Glomerular visceral epithelial cell (primary cell): ENCODE measurements at regions not wholly inside any gene's neighbourhood (a gene's known extent, or its start where the extent isn't known, plus 50 kb on each side); places are given as distances from the start of the nearest gene placed in this dataset.
"Not testable (repeated sequence)": the region's sequence is repeated elsewhere in the genome, so short reads cannot be mapped to it uniquely, and the experiment has no call there.

Experiments used
- DNase-seq: peaks from one replicate; pipeline ENCODE4 v3.0.0-alpha.2; 2016; ENCODE audit errors: extremely low spot score

DNA sequence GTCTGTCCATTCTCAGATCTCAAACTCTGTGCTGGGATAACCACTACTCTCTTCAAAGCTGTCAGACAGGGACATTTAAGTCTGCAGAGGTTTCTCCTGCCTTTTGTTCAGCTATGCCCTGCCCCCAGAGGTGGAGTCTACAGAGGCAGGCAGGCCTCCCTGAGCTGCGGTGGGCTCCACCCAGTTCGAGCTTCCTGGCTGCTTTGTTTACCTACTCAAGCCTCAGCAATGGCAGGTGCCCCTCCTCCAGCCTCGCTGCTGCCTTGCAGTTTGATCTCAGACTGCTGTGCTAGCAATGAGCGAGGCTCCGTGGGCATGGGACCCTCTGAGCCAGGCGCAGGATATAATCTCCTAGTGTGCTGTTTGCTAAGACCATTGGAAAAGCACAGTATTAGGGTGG, 53.1 kb upstream of the HUNK start:
- not testable (repeated sequence) for DNase-seq

DNA sequence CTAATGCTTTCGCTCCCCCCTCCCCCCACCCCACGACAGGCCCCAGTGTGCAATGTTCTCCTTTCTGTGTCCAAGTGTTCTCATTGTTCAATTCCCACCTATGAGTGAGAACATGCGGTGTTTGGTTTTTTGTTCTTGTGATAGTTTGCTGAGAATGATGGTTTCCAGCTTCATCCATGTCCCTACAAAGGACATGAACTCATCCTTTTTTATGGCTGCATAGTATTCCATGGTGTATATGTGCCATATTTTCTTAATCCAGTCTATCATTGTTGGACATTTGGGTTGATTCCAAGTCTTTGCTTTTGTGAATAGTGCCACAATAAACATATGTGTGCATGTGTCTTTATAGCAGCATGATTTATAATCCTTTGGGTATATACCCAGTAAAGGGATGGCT, 58.5 kb upstream of the HUNK start:
- DNase-seq: not testable (repeated sequence)

DNA sequence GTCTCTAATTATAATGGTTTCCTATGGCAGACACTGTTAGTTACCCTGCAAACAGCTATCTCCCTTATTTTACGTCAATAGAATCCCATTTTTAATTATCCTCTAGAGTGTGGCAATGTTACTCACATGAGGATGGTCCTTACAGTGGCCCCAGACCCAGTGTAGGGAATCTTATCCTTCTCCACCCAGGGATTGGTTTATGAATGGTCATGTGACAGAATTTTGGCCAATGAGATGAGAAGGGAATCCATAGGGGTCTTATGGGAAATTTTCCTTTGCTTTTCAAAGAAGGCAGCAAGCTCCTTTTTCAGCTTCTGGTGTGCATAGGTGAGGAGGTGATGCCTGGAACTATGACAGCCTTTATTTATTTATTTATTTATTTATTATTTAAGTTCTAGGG, 59.0 kb upstream of the HUNK start:
- no peak for DNase-seq

DNA sequence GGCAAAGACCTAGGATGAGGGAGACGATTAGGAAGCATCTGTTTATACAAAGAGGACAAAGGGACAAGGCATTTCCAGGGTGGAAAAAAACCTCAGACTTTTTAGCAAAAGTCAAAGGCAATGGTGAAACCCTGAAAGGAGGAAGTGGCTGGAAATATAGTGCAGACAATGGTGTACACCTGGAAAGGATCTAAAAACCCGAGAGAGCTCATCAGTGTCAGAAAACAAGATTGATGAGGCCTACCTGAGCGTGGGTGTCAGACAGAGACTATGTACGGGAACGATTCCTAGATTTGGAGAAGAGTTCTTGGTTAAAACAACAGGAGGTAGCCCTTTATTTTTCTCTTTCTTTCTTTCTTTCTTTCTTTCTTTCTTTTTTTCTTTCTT, 68.8 kb upstream of the HUNK start:
- DNase-seq: no peak

DNA sequence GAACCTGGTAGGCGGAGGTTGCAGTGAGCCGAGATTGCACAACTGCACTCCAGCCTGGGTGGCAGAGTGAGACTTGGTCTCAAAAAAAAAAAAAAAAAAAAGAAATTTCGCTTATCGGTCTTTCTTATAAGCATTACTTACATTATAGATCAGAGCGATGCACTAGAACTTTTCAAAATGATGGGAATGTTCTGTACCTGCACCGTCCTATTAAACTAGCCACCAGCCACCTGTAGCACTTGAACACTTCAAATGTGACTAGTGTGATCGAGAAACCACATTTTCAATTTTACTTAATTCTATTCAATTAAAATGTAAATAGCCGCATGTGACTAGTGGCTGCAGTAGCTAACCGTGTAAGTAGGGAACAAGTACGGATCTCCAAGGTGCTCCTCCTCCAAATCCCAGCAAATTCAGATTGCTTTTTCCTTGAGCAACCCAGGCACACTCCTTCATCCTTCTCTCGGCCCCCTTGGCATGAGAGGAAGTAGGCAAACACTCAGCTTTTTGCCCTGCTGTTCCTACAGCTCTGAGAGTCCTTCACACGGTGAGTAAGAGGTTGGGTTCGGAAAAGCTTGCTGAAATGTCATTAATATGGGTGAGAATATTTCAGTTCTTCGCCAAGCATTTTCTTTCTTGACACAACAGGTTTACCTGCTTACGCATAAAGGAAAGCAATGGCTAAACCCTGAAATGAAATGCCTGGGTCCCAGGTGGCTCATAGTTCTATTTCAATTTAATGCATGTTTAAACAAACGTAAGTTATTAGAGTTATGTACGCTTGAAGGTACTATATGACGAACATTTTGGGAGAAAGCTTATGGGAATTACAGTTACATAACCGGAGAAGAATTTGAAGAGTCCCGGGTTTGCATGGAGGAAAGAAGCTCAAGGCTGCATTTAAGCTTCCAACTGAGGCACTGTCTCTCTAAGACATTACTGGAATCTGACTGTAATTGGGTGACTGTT, 69.5 kb upstream of the HUNK start:
- no peak for DNase-seq

DNA sequence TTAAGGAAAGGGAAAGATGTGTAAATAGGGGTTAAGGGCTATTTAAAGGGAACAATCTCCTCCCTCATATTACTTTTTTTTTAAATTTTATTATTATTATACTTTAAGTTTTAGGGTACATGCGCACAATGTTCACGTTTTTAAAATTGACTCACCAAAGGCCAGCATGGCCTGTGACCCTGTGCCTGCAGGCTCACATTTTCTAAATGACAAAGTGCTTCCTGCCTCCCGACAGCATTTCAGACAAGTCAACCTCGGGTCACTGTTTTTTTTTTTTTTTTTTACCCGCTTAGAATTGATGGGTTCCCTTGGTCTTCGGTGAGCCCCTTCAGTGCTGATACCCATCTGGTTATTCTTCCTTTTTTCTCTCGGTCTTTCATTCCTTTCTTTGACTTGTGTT, 70.4 kb upstream of the SCAF4 start:
- DNase-seq: no peak

DNA sequence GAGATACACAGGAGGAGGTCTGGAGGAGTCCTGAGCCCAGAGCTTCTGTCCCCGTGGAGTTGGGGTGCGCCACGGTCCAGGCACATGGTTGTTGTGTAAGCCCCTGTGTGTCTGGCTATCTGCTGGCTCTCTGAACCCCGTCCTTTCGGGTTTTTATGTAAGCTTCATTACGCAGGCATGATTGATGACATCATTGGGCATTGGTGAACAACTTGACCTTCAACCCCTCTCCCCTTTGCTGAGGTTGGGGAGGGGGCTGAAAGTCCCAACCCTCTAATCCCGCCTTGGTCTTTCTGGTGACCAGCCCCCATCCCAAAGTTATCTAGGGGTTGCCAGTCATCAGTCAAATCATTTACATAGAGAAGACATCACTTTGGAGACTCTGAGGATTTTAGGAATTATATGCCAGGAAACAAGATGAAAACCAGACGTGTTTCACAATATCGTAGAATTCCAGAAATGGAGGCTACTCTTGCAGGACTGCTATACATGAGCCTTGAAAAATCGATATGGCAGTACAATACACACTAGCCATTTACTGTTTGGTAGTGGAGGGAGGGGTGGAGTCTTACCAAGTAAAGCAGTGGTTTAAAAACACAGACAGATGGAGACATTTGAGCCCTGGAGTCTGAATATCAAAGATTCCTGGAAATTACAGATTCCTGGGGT, 69.8 kb upstream of the SCAF4 start:
- DNase-seq: no peak

DNA sequence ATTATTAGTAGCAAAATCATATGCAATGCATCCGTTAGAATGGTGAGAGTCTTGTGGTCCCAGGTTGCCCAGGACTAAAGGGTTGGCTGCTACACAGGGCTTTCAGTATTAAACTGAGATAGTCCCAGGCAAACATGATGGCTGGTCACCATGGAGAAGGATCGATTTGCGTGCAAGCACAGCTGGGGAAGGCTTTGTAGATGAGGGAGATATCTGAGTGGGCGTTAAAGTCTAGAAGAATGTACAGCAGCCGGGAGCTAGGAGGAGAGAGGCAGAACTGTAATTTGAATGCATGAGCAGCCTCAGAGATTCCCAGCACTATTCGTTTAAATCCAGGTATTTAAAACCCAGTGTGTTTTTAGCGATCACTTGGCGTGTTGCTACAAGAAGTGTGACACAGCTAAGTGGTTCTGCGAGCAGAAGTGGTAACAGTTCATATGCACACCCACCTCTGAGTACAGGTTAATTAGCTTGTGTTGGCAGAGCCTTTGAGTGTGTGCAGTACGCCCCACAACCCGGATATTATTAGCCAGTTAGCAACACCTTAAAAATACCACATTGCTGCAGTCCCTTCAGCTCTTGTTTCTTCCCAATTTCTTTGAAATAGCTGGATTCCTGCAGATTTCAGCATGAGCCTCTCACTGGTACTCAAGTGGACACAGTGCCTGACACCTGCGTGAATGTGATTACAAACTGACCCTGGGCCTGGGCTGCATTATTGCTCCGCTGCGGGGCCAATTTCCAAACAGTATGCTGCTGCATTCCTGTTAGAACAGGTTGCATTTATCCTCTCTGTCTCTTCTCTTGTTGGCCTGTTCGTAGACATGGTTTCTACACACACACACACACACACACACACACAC, 67.2 kb upstream of the SCAF4 start:
- DNase-seq: no peak

DNA sequence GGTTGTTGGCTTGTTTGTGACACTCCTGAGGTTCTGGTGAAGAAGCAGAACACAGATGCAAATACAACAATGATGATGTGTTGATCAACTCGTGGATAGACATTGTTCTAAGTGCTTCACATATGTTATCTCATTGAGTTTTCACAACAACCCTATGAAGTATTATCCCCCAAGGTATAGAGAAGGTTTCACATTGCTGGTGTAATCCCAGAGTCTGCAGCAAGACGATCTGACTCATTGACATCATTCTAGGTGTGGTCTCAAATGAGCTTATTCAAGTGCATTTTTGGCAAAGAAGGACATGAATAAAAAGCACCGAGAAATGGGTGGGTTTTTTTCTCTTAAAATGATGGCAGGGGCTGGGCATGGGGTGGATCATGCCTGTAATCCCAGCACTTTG, 64.1 kb upstream of the SCAF4 start:
- DNase-seq: no peak

DNA sequence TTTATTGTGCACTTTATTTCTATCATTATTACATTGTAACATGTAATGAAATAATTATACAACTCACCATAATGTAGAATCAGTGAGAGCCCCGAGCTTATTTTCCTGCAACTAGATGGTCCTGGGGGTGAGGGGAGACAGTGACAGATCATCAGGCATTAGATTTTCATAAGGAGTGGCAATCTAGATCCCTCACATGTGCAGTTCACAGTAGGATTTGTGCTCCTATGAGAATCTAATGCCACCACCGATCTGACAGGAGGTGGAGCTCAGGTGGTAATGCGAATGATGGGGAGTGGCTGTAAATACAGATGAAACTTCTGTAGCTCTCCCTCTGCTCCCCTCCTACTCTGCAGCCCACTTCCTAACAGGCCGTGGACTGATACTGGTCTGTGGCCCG, 58.5 kb upstream of the SCAF4 start:
- not testable (repeated sequence) for DNase-seq

DNA sequence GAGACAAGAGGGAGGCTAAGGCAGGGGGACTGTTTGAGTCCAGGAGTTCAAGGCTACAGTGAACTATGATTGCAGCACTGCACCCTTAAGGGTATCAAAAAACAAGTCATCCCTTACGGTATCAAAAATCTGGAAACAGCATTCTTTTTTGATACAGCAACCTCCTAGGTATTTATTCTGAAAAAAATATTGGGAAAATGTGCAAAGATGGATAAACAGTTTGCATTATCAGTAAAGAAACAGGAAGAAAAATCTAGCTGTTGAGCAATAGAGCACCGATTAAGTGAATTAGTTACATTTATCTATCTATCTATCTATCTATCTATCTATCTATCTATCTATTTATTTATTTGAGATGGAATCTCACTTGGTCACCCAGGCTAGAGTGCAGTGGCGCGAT, 56.7 kb upstream of the SCAF4 start:
- DNase-seq: no peak

DNA sequence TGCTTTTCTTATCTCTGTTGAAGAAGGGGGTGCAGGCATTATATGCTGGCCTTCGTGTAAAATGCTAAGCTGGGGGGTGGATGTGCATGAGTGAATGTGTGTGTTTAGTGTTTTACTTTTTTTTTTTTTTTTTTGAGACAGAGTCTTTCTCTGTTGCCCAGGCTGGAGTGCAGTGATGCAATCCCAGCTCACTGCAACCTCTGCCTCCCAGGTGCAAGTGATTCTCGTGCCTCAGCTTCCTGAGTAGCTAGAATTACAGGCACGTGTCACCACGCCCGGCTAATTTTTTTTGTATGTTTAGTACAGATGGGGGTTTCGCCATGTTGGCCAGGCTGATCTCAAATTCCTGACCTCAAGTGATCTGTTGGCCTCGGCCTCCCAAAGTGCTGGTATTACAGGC, 55.8 kb upstream of the SCAF4 start:
- DNase-seq: not testable (repeated sequence)

DNA sequence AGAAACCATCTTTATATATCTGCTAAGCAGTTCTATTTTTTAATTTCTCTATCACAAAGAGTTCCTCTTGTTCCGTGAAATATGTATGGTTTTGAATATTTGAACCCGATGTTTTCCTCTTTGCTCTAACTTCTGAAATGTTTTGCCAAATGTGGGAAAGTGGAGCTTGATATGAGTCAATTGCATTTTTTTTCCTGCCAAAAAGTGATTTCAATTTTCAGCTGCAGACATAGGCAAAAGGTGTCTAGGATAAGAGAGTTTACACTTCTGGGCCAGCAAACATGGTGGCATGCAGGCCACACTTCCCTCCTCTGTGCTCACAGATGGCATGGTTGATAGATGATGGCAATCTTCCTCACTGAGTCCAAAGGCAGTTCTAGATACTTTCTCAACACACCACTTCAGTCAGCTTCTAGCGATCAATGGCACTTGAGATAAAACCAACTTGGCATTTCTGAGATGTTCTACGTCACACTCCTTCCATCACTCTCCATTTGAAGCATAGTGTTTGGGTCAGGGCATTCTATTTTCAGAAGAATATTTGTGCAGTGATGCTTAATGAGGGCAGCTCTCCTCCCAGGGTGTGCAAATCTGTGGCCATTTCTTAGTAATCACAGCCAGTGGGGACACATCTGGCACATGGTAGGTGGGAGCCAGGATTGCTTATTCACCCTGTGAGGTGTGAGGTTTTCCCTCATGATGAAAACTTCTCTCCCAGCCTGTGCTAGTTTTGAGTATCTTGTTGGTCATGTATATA, 54.4 kb upstream of the SCAF4 start:
- no peak for DNase-seq

DNA sequence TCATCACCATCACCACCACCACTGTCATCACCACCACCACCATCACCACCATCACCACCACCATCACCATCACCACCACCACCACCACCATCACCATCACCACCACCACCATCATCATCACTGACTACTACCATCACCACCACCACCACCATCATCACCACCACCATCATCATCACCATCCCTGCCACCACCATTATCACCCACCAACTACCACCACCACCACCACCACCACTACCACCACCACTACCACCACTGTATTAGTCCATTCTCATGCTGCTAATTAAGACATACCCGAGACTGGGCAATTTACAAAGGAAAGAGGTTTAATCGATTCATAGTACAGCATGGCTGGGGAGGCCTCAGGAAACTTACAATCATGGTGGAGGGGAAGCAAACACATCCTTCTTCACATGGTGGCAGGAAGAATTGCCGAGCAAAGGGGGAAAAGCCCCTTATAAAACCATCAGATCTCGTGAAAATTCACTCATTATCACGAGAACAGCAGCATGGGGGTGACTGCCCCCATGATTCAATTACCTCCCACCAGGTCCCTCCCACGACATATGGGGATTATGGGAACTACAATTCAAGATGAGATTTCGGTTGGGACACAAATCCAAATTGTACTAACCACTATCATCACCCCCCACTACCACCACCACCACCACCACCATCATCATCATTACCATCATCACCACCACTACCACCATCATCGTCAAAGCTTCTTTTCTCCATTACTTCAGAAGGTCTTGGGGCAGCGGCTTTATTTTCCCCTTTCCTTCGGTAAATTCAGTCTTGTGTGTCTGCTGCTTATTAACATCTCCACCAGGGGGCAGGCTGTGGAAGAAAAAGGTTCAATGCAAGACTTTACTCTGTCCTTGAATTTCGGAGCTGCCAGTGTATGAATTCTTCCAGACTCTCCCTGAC, 53.6 kb upstream of the SCAF4 start:
- DNase-seq: peak; percentile 13

DNA sequence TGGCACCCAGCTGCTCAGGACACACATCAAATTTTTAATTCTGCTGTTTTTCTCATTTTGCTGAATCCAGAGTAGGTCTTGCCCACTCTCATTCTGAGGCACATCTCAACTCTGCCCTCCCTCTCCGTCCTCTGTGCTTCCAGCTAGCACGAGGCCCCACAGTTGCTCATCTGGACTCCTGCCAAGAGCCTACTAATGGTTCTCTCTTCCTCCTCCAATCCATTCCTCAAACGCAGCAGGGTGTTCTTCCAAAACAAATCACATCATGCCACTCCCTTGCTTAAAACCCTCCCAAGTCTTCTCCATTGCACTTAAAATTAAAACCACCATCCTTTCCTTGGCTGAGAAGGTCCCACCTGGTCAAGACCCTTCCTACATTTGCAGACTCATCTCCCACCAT, 49.8 kb upstream of the SCAF4 start:
- peak; percentile 1 for DNase-seq
